ENCODE measurements at regions not wholly inside any gene's neighbourhood (a gene's known extent, or its start where the extent isn't known, plus 50 kb on each side); places are given as distances from the start of the nearest gene placed in this dataset.

- H4K20me1 ChIP-seq (ENCODE audit: insufficient read depth, low read length), result no peaks in the 10 kb centered on the region
- no peak for TF ChIP-seq CTCF (IDR thresholded peaks at IDR 0.05; ENCODE audit: low read length)
- TF ChIP-seq EZH2 (optimal IDR thresholded peaks at IDR 0.05; ENCODE audit: low read depth, low read length), result no peak
- TF ChIP-seq EZH2phosphoT487 (IDR thresholded peaks at IDR 0.05; ENCODE audit: low read length), result no peak
- no peak overlapping the region for H3K4me3 ChIP-seq (ENCODE audit: low read length)
- H3K4me2 ChIP-seq (ENCODE audit: low read depth, low read length), result no peak overlapping the region
- no peak overlapping the region for H3K27ac ChIP-seq (ENCODE audit: low read length)
- DNase-seq, result no peak
- H3K4me1 ChIP-seq (ENCODE audit: low read length), result no peaks in the 10 kb centered on the region
- no peaks in the 10 kb centered on the region for H3K36me3 ChIP-seq (replicated peaks; ENCODE audit: insufficient read depth, low read length)
- H3K9me3 ChIP-seq (replicated peaks; ENCODE audit: insufficient read depth, low read length), result no peaks in the 10 kb centered on the region
- no peaks in the 10 kb centered on the region for H3K79me2 ChIP-seq (ENCODE audit: low read length)
- H3K9ac ChIP-seq (ENCODE audit: low read length), result no peak overlapping the region
- no peak overlapping the region for H2AFZ ChIP-seq (ENCODE audit: low read length)
- H3K27me3 ChIP-seq (replicated peaks; ENCODE audit: insufficient read depth, low read length), result no peaks in the 10 kb centered on the region
- H3K9me2 ChIP-seq (replicated peaks; ENCODE audit: insufficient read depth, low read length), result no peaks in the 10 kb centered on the region
- no peaks in the 10 kb centered on the region for H3F3A ChIP-seq (ENCODE audit: insufficient read depth, low read length)
These were observed 279.5 kb upstream of the RAB6C start for GRCh38 chr2:129699781-129700573.

- Histone ChIP-seq H3K9me3 (replicated peaks; ENCODE audit: insufficient read depth, low read length) (no peaks in the 10 kb centered on the region), H3K4me2 (ENCODE audit: low read depth, low read length) (no peak overlapping the region), H3K36me3 (replicated peaks; ENCODE audit: insufficient read depth, low read length) (no peaks in the 10 kb centered on the region), H4K20me1 (ENCODE audit: insufficient read depth, low read length) (no peaks in the 10 kb centered on the region), H3K4me3 (ENCODE audit: low read length) (no peak overlapping the region), H2AFZ (ENCODE audit: low read length) (no peak overlapping the region), H3K27ac (ENCODE audit: low read length) (no peak overlapping the region), H3F3A (ENCODE audit: insufficient read depth, low read length) (no peaks in the 10 kb centered on the region), H3K9ac (ENCODE audit: low read length) (no peak overlapping the region), H3K79me2 (ENCODE audit: low read length) (no peaks in the 10 kb centered on the region), H3K27me3 (replicated peaks; ENCODE audit: insufficient read depth, low read length) (no peaks in the 10 kb centered on the region), H3K9me2 (replicated peaks; ENCODE audit: insufficient read depth, low read length) (no peaks in the 10 kb centered on the region), H3K4me1 (ENCODE audit: low read length) (no peaks in the 10 kb centered on the region)
- DNase-seq, result peak; percentile 20
- TF ChIP-seq EZH2 (optimal IDR thresholded peaks at IDR 0.05; ENCODE audit: low read depth, low read length) (no peak), CTCF (IDR thresholded peaks at IDR 0.05; ENCODE audit: low read length) (no peak)
These were observed 276.9 kb upstream of the RAB6C start for GRCh38 chr2:129702416-129703176.

- no peak overlapping the region for H3K9ac ChIP-seq (ENCODE audit: low read length)
- H3K9me3 ChIP-seq (replicated peaks; ENCODE audit: insufficient read depth, low read length), result no peaks in the 10 kb centered on the region
- no peak overlapping the region for H3K4me3 ChIP-seq (ENCODE audit: low read length)
- H4K20me1 ChIP-seq (ENCODE audit: insufficient read depth, low read length), result no peaks in the 10 kb centered on the region
- no peaks in the 10 kb centered on the region for H3F3A ChIP-seq (ENCODE audit: insufficient read depth, low read length)
- no peaks in the 10 kb centered on the region for H3K4me1 ChIP-seq (ENCODE audit: low read length)
- TF ChIP-seq EZH2phosphoT487 (IDR thresholded peaks at IDR 0.05; ENCODE audit: low read length), result no peak
- no peak for TF ChIP-seq CTCF (IDR thresholded peaks at IDR 0.05; ENCODE audit: low read length)
- TF ChIP-seq EZH2 (optimal IDR thresholded peaks at IDR 0.05; ENCODE audit: low read depth, low read length), result no peak
- no peak overlapping the region for H2AFZ ChIP-seq (ENCODE audit: low read length)
- no peak overlapping the region for H3K27ac ChIP-seq (ENCODE audit: low read length)
- no peaks in the 10 kb centered on the region for H3K36me3 ChIP-seq (replicated peaks; ENCODE audit: insufficient read depth, low read length)
- H3K4me2 ChIP-seq (ENCODE audit: low read depth, low read length), result no peak overlapping the region
- no peaks in the 10 kb centered on the region for H3K79me2 ChIP-seq (ENCODE audit: low read length)
- no peak for DNase-seq
- no peaks in the 10 kb centered on the region for H3K27me3 ChIP-seq (replicated peaks; ENCODE audit: insufficient read depth, low read length)
- H3K9me2 ChIP-seq (replicated peaks; ENCODE audit: insufficient read depth, low read length), result no peaks in the 10 kb centered on the region
These were observed 274.4 kb upstream of the RAB6C start for GRCh38 chr2:129705085-129705484.
